ENCODE measurements at regions not wholly inside any gene's neighbourhood (a gene's known extent, or its start where the extent isn't known, plus 50 kb on each side); places are given as distances from the start of the nearest gene placed in this dataset.

- no peak overlapping the region for H3K4me3 ChIP-seq (ENCODE audit: low read depth, low read length, poor library complexity, severe bottlenecking)
- no peaks in the 10 kb centered on the region for H3K4me1 ChIP-seq (ENCODE audit: insufficient read depth, low read length, poor library complexity, severe bottlenecking)
- no peak overlapping the region for H3K27ac ChIP-seq (ENCODE audit: low read depth, low read length, poor library complexity, severe bottlenecking)
- BruUV-seq (replicated peaks): no TSS peak
- no peak overlapping the region for H2AFZ ChIP-seq (ENCODE audit: low read length)
- DNase-seq (ENCODE audit: low spot score): no peak
- no peaks in the 10 kb centered on the region for H3K79me2 ChIP-seq (ENCODE audit: insufficient read depth, low read depth, low read length)
- H3K9me3 ChIP-seq (ENCODE audit: low read length): no peaks in the 10 kb centered on the region
- H4K20me1 ChIP-seq (ENCODE audit: insufficient read depth, low read length): no peaks in the 10 kb centered on the region
- intact Hi-C loops (cut with micrococcal nuclease; ENCODE audit: unreplicated experiment): no loop called here
- TF ChIP-seq EZH2phosphoT487 (IDR thresholded peaks at IDR 0.05; ENCODE audit: borderline replicate concordance, low read depth, low read length) (no peak), CTCF (conservative IDR thresholded peaks at IDR 0.05; ENCODE audit: low read length) (no peak)
- ChIA-PET CTCF (ENCODE audit: unreplicated experiment) (no interaction called here), POLR2A (no interaction called here)
- no peak overlapping the region for H3K4me2 ChIP-seq (ENCODE audit: low read length)
- H3K9me2 ChIP-seq (ENCODE audit: insufficient read depth, low read length): no peaks in the 10 kb centered on the region
- no peaks in the 10 kb centered on the region for H3K36me3 ChIP-seq (ENCODE audit: insufficient read depth, low read length)
Observed at GRCh38 chr3:28139288-28139687, 102.1 kb upstream of the CMC1 start.

GRCh38 chr3:28139967-28140634, 101.3 kb upstream of the CMC1 start:
- DNase-seq (ENCODE audit: low spot score): no peak
- H3K79me2 ChIP-seq (ENCODE audit: insufficient read depth, low read depth, low read length): no peaks in the 10 kb centered on the region
- no peak overlapping the region for H3K4me2 ChIP-seq (ENCODE audit: low read length)
- intact Hi-C loops (cut with micrococcal nuclease; ENCODE audit: unreplicated experiment): no loop called here
- ChIA-PET POLR2A (no interaction called here), CTCF (ENCODE audit: unreplicated experiment) (no interaction called here)
- no peaks in the 10 kb centered on the region for H4K20me1 ChIP-seq (ENCODE audit: insufficient read depth, low read length)
- H3K36me3 ChIP-seq (ENCODE audit: insufficient read depth, low read length): no peaks in the 10 kb centered on the region
- H3K9me2 ChIP-seq (ENCODE audit: insufficient read depth, low read length): no peaks in the 10 kb centered on the region
- H3K27ac ChIP-seq (ENCODE audit: low read depth, low read length, poor library complexity, severe bottlenecking): no peak overlapping the region
- no TSS peak for BruUV-seq (replicated peaks)
- no peak overlapping the region for H2AFZ ChIP-seq (ENCODE audit: low read length)
- H3K4me3 ChIP-seq (ENCODE audit: low read depth, low read length, poor library complexity, severe bottlenecking): no peak overlapping the region
- H3K9me3 ChIP-seq (ENCODE audit: low read length): no peaks in the 10 kb centered on the region
- H3K4me1 ChIP-seq (ENCODE audit: insufficient read depth, low read length, poor library complexity, severe bottlenecking): no peaks in the 10 kb centered on the region
- TF ChIP-seq CTCF (conservative IDR thresholded peaks at IDR 0.05; ENCODE audit: low read length) (no peak), EZH2phosphoT487 (IDR thresholded peaks at IDR 0.05; ENCODE audit: borderline replicate concordance, low read depth, low read length) (no peak)

DNA sequence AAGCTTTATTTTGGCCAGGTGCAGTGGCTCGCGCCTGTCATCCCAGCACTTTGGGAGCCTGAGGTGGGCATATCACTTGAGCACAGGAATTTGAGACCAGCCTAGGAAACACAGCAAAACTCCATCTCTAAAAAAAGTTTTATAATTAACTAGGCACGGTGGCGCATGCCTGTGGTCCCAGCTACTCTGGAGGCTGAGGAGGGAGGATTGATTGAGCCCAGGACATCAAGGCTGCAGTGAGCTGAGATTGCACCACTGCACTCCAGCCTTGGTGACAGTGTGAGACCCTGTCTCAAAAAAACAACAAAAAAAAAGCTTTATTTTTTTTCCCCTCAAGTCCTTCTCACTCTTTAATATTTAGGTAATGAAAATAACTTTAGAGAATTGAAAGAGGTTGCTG, 100.8 kb upstream of the CMC1 start:
- Histone ChIP-seq H2AFZ (ENCODE audit: low read length) (no peak overlapping the region), H3K27ac (ENCODE audit: low read depth, low read length, poor library complexity, severe bottlenecking) (no peak overlapping the region), H3K9me3 (ENCODE audit: low read length) (no peaks in the 10 kb centered on the region), H3K9me2 (ENCODE audit: insufficient read depth, low read length) (no peaks in the 10 kb centered on the region), H3K4me3 (ENCODE audit: low read depth, low read length, poor library complexity, severe bottlenecking) (no peak overlapping the region), H3K36me3 (ENCODE audit: insufficient read depth, low read length) (no peaks in the 10 kb centered on the region), H3K4me1 (ENCODE audit: insufficient read depth, low read length, poor library complexity, severe bottlenecking) (no peaks in the 10 kb centered on the region), H4K20me1 (ENCODE audit: insufficient read depth, low read length) (no peaks in the 10 kb centered on the region), H3K79me2 (ENCODE audit: insufficient read depth, low read depth, low read length) (no peaks in the 10 kb centered on the region), H3K4me2 (ENCODE audit: low read length) (no peak overlapping the region)
- TF ChIP-seq CTCF (conservative IDR thresholded peaks at IDR 0.05; ENCODE audit: low read length): no peak
- no peak for TF ChIP-seq EZH2phosphoT487 (IDR thresholded peaks at IDR 0.05; ENCODE audit: borderline replicate concordance, low read depth, low read length)
- ChIA-PET CTCF (ENCODE audit: unreplicated experiment) (no interaction called here), POLR2A (no interaction called here)
- BruUV-seq (replicated peaks): no TSS peak
- intact Hi-C loops (cut with micrococcal nuclease; ENCODE audit: unreplicated experiment): no loop called here
- no peak for DNase-seq (ENCODE audit: low spot score)
